ENCODE measurements at regions not wholly inside any gene's neighbourhood (a gene's known extent, or its start where the extent isn't known, plus 50 kb on each side); places are given as distances from the start of the nearest gene placed in this dataset.

GRCh38 chr7:54679490-54679817 lies 79.6 kb downstream of the SEC61G start:
- TF ChIP-seq POLR2A (IDR thresholded peaks at IDR 0.05), result no peak
- TF ChIP-seq, protein P1, sequence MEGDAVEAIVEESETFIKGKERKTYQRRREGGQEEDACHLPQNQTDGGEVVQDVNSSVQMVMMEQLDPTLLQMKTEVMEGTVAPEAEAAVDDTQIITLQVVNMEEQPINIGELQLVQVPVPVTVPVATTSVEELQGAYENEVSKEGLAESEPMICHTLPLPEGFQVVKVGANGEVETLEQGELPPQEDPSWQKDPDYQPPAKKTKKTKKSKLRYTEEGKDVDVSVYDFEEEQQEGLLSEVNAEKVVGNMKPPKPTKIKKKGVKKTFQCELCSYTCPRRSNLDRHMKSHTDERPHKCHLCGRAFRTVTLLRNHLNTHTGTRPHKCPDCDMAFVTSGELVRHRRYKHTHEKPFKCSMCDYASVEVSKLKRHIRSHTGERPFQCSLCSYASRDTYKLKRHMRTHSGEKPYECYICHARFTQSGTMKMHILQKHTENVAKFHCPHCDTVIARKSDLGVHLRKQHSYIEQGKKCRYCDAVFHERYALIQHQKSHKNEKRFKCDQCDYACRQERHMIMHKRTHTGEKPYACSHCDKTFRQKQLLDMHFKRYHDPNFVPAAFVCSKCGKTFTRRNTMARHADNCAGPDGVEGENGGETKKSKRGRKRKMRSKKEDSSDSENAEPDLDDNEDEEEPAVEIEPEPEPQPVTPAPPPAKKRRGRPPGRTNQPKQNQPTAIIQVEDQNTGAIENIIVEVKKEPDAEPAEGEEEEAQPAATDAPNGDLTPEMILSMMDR (IDR thresholded peaks at IDR 0.05), result no peak
